Urinary bladder (tissue), 3 donors: ENCODE measurements at regions not wholly inside any gene's neighbourhood (a gene's known extent, or its start where the extent isn't known, plus 50 kb on each side); places are given as distances from the start of the nearest gene placed in this dataset.
"Not testable (repeated sequence)": the region's sequence is repeated elsewhere in the genome, so short reads cannot be mapped to it uniquely, and the experiment has no call there.

ENCODE experiments used
- DNase-seq: peaks from one replicate; pipeline ENCODE4 v3.0.0-alpha.2; 2015; ENCODE audit errors: extremely low spot score
- H3K27ac ChIP-seq: one replicate; pipeline ENCODE4 v1.5.1; 2013; ENCODE audit warnings: low read depth, mild to moderate bottlenecking, moderate library complexity
- H3K36me3 ChIP-seq: one replicate; pipeline ENCODE4 v1.6.1; 2013; ENCODE audit warnings: mild to moderate bottlenecking, moderate library complexity; ENCODE audit not compliant: insufficient read depth
- H3K4me1 ChIP-seq: one replicate; pipeline ENCODE4 v1.6.1; 2013; ENCODE audit warnings: mild to moderate bottlenecking, moderate library complexity; ENCODE audit not compliant: insufficient read depth
- H3K4me3 ChIP-seq: one replicate; pipeline ENCODE4 v1.5.1; 2013; ENCODE audit warnings: low read depth, low read length
- WGBS: extraction: QIAGEN DNeasy Blood & Tissue Kit; methylation state at CpG from one replicate; pipeline ENCODE4 v1.1.7; 2013; 5-methylcytosine and 5-hydroxymethylcytosine counted together
- donor health status: healthy with polysubstance abuse.
- donor health status: healthy.

GRCh38 chr21:31819692-31820091, 53.1 kb upstream of the HUNK start:
- not testable (repeated sequence) for H3K4me3 ChIP-seq, H3K27ac ChIP-seq, H3K4me1 ChIP-seq, H3K36me3 ChIP-seq, DNase-seq
- WGBS: 82% methylated on average over 6 of the region's 6 CpGs

GRCh38 chr21:31814356-31814755, 58.5 kb upstream of the HUNK start:
- 92% methylated on average over 3 of the region's 3 CpGs for WGBS
- not testable (repeated sequence) for H3K4me3 ChIP-seq, H3K4me1 ChIP-seq, H3K27ac ChIP-seq, DNase-seq, H3K36me3 ChIP-seq

GRCh38 chr21:31813862-31814261, 59.0 kb upstream of the HUNK start:
- Histone ChIP-seq H3K27ac (no peak overlapping the region), H3K36me3 (no peaks in the 10 kb centered on the region), H3K4me1 (no peaks in the 10 kb centered on the region), H3K4me3 (no peak overlapping the region)
- no peak for DNase-seq
- WGBS: 98% methylated on average over 1 of the region's 1 CpG

- Histone ChIP-seq H3K36me3 (no peaks in the 10 kb centered on the region), H3K27ac (no peak overlapping the region), H3K4me1 (no peaks in the 10 kb centered on the region), H3K4me3 (no peak overlapping the region)
- WGBS: 60% methylated on average over 5 of the region's 5 CpGs
- DNase-seq: no peak
Measured at GRCh38 chr21:31804008-31804394, 68.8 kb upstream of the HUNK start.

GRCh38 chr21:31803039-31804007, 69.5 kb upstream of the HUNK start:
- 81% methylated on average over 20 of the region's 20 CpGs for WGBS
- H3K36me3 ChIP-seq: no peaks in the 10 kb centered on the region
- DNase-seq: no peak
- no peak overlapping the region for H3K4me3 ChIP-seq
- no peaks in the 10 kb centered on the region for H3K4me1 ChIP-seq
- no peak overlapping the region for H3K27ac ChIP-seq

- Histone ChIP-seq H3K4me1 (no peaks in the 10 kb centered on the region), H3K4me3 (no peak overlapping the region), H3K36me3 (no peaks in the 10 kb centered on the region), H3K27ac (no peak overlapping the region)
- no peak for DNase-seq
- WGBS: 34% methylated on average over 7 of the region's 7 CpGs
Measured at GRCh38 chr21:31802331-31802730, 70.4 kb upstream of the SCAF4 start.

- Histone ChIP-seq H3K36me3 (no peaks in the 10 kb centered on the region), H3K27ac (no peak overlapping the region)
- WGBS: 61% methylated on average over 10 of the region's 10 CpGs
Measured at GRCh38 chr21:31801551-31802219, 69.8 kb upstream of the SCAF4 start.

GRCh38 chr21:31798842-31799704, 67.2 kb upstream of the SCAF4 start:
- Histone ChIP-seq H3K36me3 (no peaks in the 10 kb centered on the region), H3K4me1 (no peaks in the 10 kb centered on the region), H3K4me3 (no peak overlapping the region), H3K27ac (no peak overlapping the region)
- WGBS: 49% methylated on average over 15 of the region's 15 CpGs
- DNase-seq: no peak

More at GRCh38 chr21:31801551-31802219, 69.8 kb upstream of the SCAF4 start:
- H3K4me3 ChIP-seq: no peak overlapping the region
- DNase-seq: no peak
- no peaks in the 10 kb centered on the region for H3K4me1 ChIP-seq

GRCh38 chr21:31795992-31796391, 64.1 kb upstream of the SCAF4 start:
- DNase-seq: no peak
- WGBS: 69% methylated on average over 3 of the region's 3 CpGs

GRCh38 chr21:31790420-31790819, 58.5 kb upstream of the SCAF4 start:
- H3K4me1 ChIP-seq, H3K4me3 ChIP-seq, H3K36me3 ChIP-seq, DNase-seq, H3K27ac ChIP-seq: not testable (repeated sequence)
- 89% methylated on average over 5 of the region's 5 CpGs for WGBS

More at GRCh38 chr21:31795992-31796391, 64.1 kb upstream of the SCAF4 start:
- Histone ChIP-seq H3K27ac (no peak overlapping the region), H3K4me1 (no peaks in the 10 kb centered on the region), H3K4me3 (no peak overlapping the region), H3K36me3 (no peaks in the 10 kb centered on the region)

- no peak for DNase-seq
- 95% methylated on average over 4 of the region's 4 CpGs for WGBS
- H3K36me3 ChIP-seq: no peaks in the 10 kb centered on the region
- no peaks in the 10 kb centered on the region for H3K4me1 ChIP-seq
- no peak overlapping the region for H3K4me3 ChIP-seq
- no peak overlapping the region for H3K27ac ChIP-seq
Measured at GRCh38 chr21:31788581-31788980, 56.7 kb upstream of the SCAF4 start.

GRCh38 chr21:31787691-31788090, 55.8 kb upstream of the SCAF4 start:
- WGBS: 87% methylated on average over 7 of the region's 7 CpGs
- not testable (repeated sequence) for H3K4me3 ChIP-seq, H3K27ac ChIP-seq, H3K4me1 ChIP-seq, DNase-seq, H3K36me3 ChIP-seq

GRCh38 chr21:31786164-31786920, 54.4 kb upstream of the SCAF4 start:
- DNase-seq: no peak

More at GRCh38 chr21:31786164-31786920, 54.4 kb upstream of the SCAF4 start:
- no peaks in the 10 kb centered on the region for H3K4me1 ChIP-seq
- no peak overlapping the region for H3K4me3 ChIP-seq
- H3K27ac ChIP-seq: no peak overlapping the region
- 52% methylated on average over 4 of the region's 4 CpGs for WGBS
- no peaks in the 10 kb centered on the region for H3K36me3 ChIP-seq
